Tibial artery (tissue), 4 donors: ENCODE measurements at regions not wholly inside any gene's neighbourhood (a gene's known extent, or its start where the extent isn't known, plus 50 kb on each side); places are given as distances from the start of the nearest gene placed in this dataset.

Experiments
- DNase-seq, 2 donors: peaks; one replicate each; pipeline ENCODE4 v3.0.0-alpha.2; 2019
- H3K27ac ChIP-seq, 2 donors: fragments of 200-600 bp; sonication (generic) in 1 of 2; 1 replicate in 1 of 2; 2 replicates in 1 of 2; pipeline ENCODE4 v1.5.1; 2018 to 2019; ENCODE audit warnings: mild to moderate bottlenecking in 1 of 2
- H3K27me3 ChIP-seq, 2 donors: fragments of 200-600 bp; sonication (generic) in 1 of 2; one replicate each; pipeline versions ENCODE4 v1.5.1 to v1.6.0; 2016 to 2019
- H3K36me3 ChIP-seq, 3 donors: fragments of 200-600 bp; sonication (generic) in 2 of 3; one replicate each; pipeline ENCODE4 v1.5.1; 2016 to 2019; ENCODE audit warnings: mild to moderate bottlenecking in 2 of 3
- H3K4me1 ChIP-seq, 4 donors: fragments of 200-600 bp; sonication (generic) in 2 of 4; 1 replicate in 3 of 4; 2 replicates in 1 of 4; pipeline ENCODE4 v1.5.1; 2016 to 2019
- H3K4me3 ChIP-seq, 2 donors: fragments of 200-600 bp; sonication (generic) in 1 of 2; 1 replicate in 1 of 2; 2 replicates in 1 of 2; pipeline ENCODE4 v1.5.1; 2018 to 2019; ENCODE audit warnings: mild to moderate bottlenecking in 2 of 2
- H3K9me3 ChIP-seq, 3 donors: fragments of 200-600 bp; sonication (generic) in 1 of 3; one replicate each; pipeline ENCODE4 v1.5.1; 2016 to 2019
- CTCF ChIP-seq, 2 experiments: fragments of 200-600 bp in 1 of 2; fragments of 450-650 bp in 1 of 2; IDR thresholded peaks; one replicate each; pipeline ENCODE4 v1.5.1; 2017 to 2019; ENCODE audit warnings: antibody characterized with exemption in 2 of 2, mild to moderate bottlenecking in 1 of 2, moderate library complexity in 1 of 2
- intact Hi-C: fragments of 100-400 bp; cut with DNase I; formaldehyde crosslinking; loops from one replicate; pipeline ENCODE4 v1.15.0; 2023; ENCODE audit warnings: low total_unique reads

GRCh38 chr6:142665393-142665792, 279.6 kb downstream of the HIVEP2 start:
- H3K4me3 ChIP-seq: no peak overlapping the region
- no peaks in the 10 kb centered on the region for H3K36me3 ChIP-seq
- H3K9me3 ChIP-seq: peaks cover 0 to 8% (median 0%) of the 10 kb centered on the region in 3 donors
- TF ChIP-seq CTCF (IDR thresholded peaks at IDR 0.05): no peak
- no peak overlapping the region for H3K27ac ChIP-seq
- H3K4me1 ChIP-seq: no peaks in the 10 kb centered on the region
- no peak for DNase-seq
- no peaks in the 10 kb centered on the region for H3K27me3 ChIP-seq
- intact Hi-C loops: no loop called here

GRCh38 chr6:142666599-142667185, 278.3 kb downstream of the HIVEP2 start:
- no peak for DNase-seq
- H3K9me3 ChIP-seq: peaks cover 0 to 8% (median 0%) of the 10 kb centered on the region in 3 donors
- H3K27me3 ChIP-seq: no peaks in the 10 kb centered on the region
- H3K27ac ChIP-seq: no peak overlapping the region
- H3K4me3 ChIP-seq: no peak overlapping the region
- TF ChIP-seq CTCF (IDR thresholded peaks at IDR 0.05): no peak
- intact Hi-C loops: no loop called here
- no peaks in the 10 kb centered on the region for H3K36me3 ChIP-seq
- no peaks in the 10 kb centered on the region for H3K4me1 ChIP-seq

GRCh38 chr6:142669471-142670351, 275.3 kb downstream of the HIVEP2 start:
- intact Hi-C loops: no loop called here
- Histone ChIP-seq H3K4me3 (no peak overlapping the region), H3K27me3 (no peaks in the 10 kb centered on the region), H3K4me1 (no peaks in the 10 kb centered on the region), H3K9me3 (no peaks in the 10 kb centered on the region), H3K27ac (no peak overlapping the region), H3K36me3 (no peaks in the 10 kb centered on the region)
- DNase-seq: no peak
- no peak for TF ChIP-seq CTCF (IDR thresholded peaks at IDR 0.05)

- intact Hi-C loops: no loop called here
- H3K4me3 ChIP-seq: no peak overlapping the region
- no peaks in the 10 kb centered on the region for H3K4me1 ChIP-seq
- H3K36me3 ChIP-seq: no peaks in the 10 kb centered on the region
- no peak overlapping the region for H3K27ac ChIP-seq
- no peak for DNase-seq
- TF ChIP-seq CTCF (IDR thresholded peaks at IDR 0.05): no peak
- H3K9me3 ChIP-seq: no peaks in the 10 kb centered on the region
- no peaks in the 10 kb centered on the region for H3K27me3 ChIP-seq
Measured at GRCh38 chr6:142671791-142672190, 273.2 kb downstream of the HIVEP2 start.

GRCh38 chr6:142675517-142675916, 269.5 kb downstream of the HIVEP2 start:
- H3K36me3 ChIP-seq: no peaks in the 10 kb centered on the region
- H3K9me3 ChIP-seq: no peaks in the 10 kb centered on the region
- no peak for TF ChIP-seq CTCF (IDR thresholded peaks at IDR 0.05)
- peaks cover 0 to 10% (median 0%) of the 10 kb centered on the region in 4 donors for H3K4me1 ChIP-seq
- no peak for DNase-seq
- H3K27me3 ChIP-seq: no peaks in the 10 kb centered on the region
- intact Hi-C loops: no loop called here
- H3K27ac ChIP-seq: no peak overlapping the region
- H3K4me3 ChIP-seq: no peak overlapping the region
